ENCODE measurements at regions not wholly inside any gene's neighbourhood (a gene's known extent, or its start where the extent isn't known, plus 50 kb on each side); places are given as distances from the start of the nearest gene placed in this dataset.
A peak's percentile ranks its signal among the peaks of the same experiment; 100 is the strongest.

DNA sequence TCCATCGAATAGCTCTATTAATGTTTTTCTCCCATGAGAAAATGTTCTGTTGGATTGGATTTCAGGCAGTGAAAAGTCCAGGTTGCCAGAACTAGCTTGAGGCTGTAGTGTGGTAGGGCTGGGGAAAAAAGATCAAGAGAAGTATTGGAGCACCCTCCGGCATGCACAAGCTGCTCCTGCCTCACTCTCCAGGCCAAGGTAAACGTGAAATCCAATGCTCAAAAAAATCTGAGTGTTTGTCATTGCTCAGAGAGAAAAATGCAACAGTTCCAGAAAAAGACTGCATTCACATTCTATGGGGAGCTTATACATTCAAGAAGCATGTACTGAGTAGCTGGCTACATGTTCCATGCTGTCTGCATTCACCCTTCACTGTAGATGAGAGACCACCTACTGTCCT lies 680.9 kb upstream of the TBX3 start:
- Histone ChIP-seq H3K9ac (ENCODE audit: insufficient read depth, low read length) (no peak overlapping the region), H3K4me1 (ENCODE audit: control insufficient read depth, extremely low read depth, insufficient read depth, low read length) (no peaks in the 10 kb centered on the region), H3K4me2 (ENCODE audit: extremely low read depth, insufficient read depth, low read length) (no peak overlapping the region), H3K79me2 (ENCODE audit: control insufficient read depth, insufficient read depth, low read length) (no peaks in the 10 kb centered on the region), H4K20me1 (ENCODE audit: control insufficient read depth, extremely low read depth, insufficient read depth, low read length) (no peaks in the 10 kb centered on the region), H3K9me3 (ENCODE audit: control insufficient read depth, insufficient read depth, low read depth, low read length) (no peaks in the 10 kb centered on the region), H3K4me3 (replicated peaks in 1 of 4; ENCODE audit: control extremely low read depth in 1 of 4, insufficient read depth in 1 of 4, low read depth in 3 of 4, low read length in 4 of 4) (no peak overlapping the region), H2AFZ (ENCODE audit: low read length) (no peak overlapping the region), H3K27me3 (ENCODE audit: control insufficient read depth, insufficient read depth, low read length) (no peaks in the 10 kb centered on the region), H3K36me3 (ENCODE audit: control insufficient read depth, insufficient read depth, low read length) (no peaks in the 10 kb centered on the region), H3K27ac (ENCODE audit: insufficient read depth, low read length) (no peak overlapping the region)
- no peak for TF ChIP-seq CTCF (conservative IDR thresholded peaks at IDR 0.05 in 1 of 2, IDR thresholded peaks at IDR 0.05 in 1 of 2; ENCODE audit: low read depth in 1 of 2, low read length in 2 of 2)
- TF ChIP-seq EZH2 (IDR thresholded peaks at IDR 0.05; ENCODE audit: low read length, missing control alignments): no peak
- DNase-seq (ENCODE audit: low read depth in 2 of 2): no peak

- Histone ChIP-seq H3K4me1 (ENCODE audit: control insufficient read depth, extremely low read depth, insufficient read depth, low read length) (no peaks in the 10 kb centered on the region), H3K4me2 (ENCODE audit: extremely low read depth, insufficient read depth, low read length) (no peak overlapping the region), H2AFZ (ENCODE audit: low read length) (no peak overlapping the region), H4K20me1 (ENCODE audit: control insufficient read depth, extremely low read depth, insufficient read depth, low read length) (no peaks in the 10 kb centered on the region), H3K27ac (ENCODE audit: insufficient read depth, low read length) (no peak overlapping the region), H3K9me3 (ENCODE audit: control insufficient read depth, insufficient read depth, low read depth, low read length) (no peaks in the 10 kb centered on the region), H3K79me2 (ENCODE audit: control insufficient read depth, insufficient read depth, low read length) (no peaks in the 10 kb centered on the region), H3K36me3 (ENCODE audit: control insufficient read depth, insufficient read depth, low read length) (no peaks in the 10 kb centered on the region), H3K9ac (ENCODE audit: insufficient read depth, low read length) (no peak overlapping the region), H3K27me3 (ENCODE audit: control insufficient read depth, insufficient read depth, low read length) (no peaks in the 10 kb centered on the region), H3K4me3 (replicated peaks in 1 of 4; ENCODE audit: control extremely low read depth in 1 of 4, insufficient read depth in 1 of 4, low read depth in 3 of 4, low read length in 4 of 4) (no peak overlapping the region)
- DNase-seq (ENCODE audit: low read depth in 2 of 2): peak; percentile 23 to 32
- TF ChIP-seq CTCF (conservative IDR thresholded peaks at IDR 0.05 in 1 of 2, IDR thresholded peaks at IDR 0.05 in 1 of 2; ENCODE audit: low read depth in 1 of 2, low read length in 2 of 2) (peak; percentile 7 to 15), EZH2 (IDR thresholded peaks at IDR 0.05; ENCODE audit: low read length, missing control alignments) (no peak)
These were observed 678.5 kb upstream of the TBX3 start for GRCh38 chr12:115362339-115362976.

DNA sequence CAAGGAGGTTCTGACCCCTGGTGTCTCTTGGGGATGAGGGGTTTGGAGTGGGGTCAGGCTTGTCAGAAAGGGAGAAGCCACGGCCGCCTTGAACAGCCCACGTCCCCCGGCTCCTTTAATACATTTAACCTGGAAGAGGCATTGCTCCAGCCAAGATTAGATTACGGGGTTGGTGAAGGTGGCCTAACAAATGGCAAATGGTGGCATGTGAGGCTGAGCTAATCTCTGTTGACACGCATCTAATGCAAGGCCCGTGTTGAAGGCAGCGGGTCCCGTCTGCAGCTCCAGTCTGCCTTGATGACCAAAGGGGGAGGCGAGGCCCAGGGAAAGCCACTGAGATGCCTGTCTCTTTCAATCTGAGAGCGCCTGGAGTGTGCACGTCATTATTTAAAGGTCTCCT lies 673.7 kb upstream of the TBX3 start:
- H3K79me2 ChIP-seq (ENCODE audit: control insufficient read depth, insufficient read depth, low read length): no peaks in the 10 kb centered on the region
- no peaks in the 10 kb centered on the region for H3K27me3 ChIP-seq (ENCODE audit: control insufficient read depth, insufficient read depth, low read length)
- no peak overlapping the region for H3K4me3 ChIP-seq (replicated peaks in 1 of 4; ENCODE audit: control extremely low read depth in 1 of 4, insufficient read depth in 1 of 4, low read depth in 3 of 4, low read length in 4 of 4)

More for the DNA sequence above, 673.7 kb upstream of the TBX3 start:
- no peak overlapping the region for H2AFZ ChIP-seq (ENCODE audit: low read length)
- no peak overlapping the region for H3K4me2 ChIP-seq (ENCODE audit: extremely low read depth, insufficient read depth, low read length)
- H3K9me3 ChIP-seq (ENCODE audit: control insufficient read depth, insufficient read depth, low read depth, low read length): no peaks in the 10 kb centered on the region
- TF ChIP-seq CTCF (conservative IDR thresholded peaks at IDR 0.05 in 1 of 2, IDR thresholded peaks at IDR 0.05 in 1 of 2; ENCODE audit: low read depth in 1 of 2, low read length in 2 of 2) (no peak), EZH2 (IDR thresholded peaks at IDR 0.05; ENCODE audit: low read length, missing control alignments) (no peak)
- peaks cover 8% of the 10 kb centered on the region for H3K4me1 ChIP-seq (ENCODE audit: control insufficient read depth, extremely low read depth, insufficient read depth, low read length)
- no peak overlapping the region for H3K9ac ChIP-seq (ENCODE audit: insufficient read depth, low read length)
- no peaks in the 10 kb centered on the region for H4K20me1 ChIP-seq (ENCODE audit: control insufficient read depth, extremely low read depth, insufficient read depth, low read length)
- no peaks in the 10 kb centered on the region for H3K36me3 ChIP-seq (ENCODE audit: control insufficient read depth, insufficient read depth, low read length)
- H3K27ac ChIP-seq (ENCODE audit: insufficient read depth, low read length): no peak overlapping the region
- DNase-seq (ENCODE audit: low read depth in 2 of 2): no peak

Data from fibroblast of lung (primary cell).